Hepatocyte (in vitro differentiated cells): ENCODE measurements at regions not wholly inside any gene's neighbourhood (a gene's known extent, or its start where the extent isn't known, plus 50 kb on each side); places are given as distances from the start of the nearest gene placed in this dataset.

Source experiments
- DNase-seq: peaks from one replicate; pipeline ENCODE4 v3.0.0-alpha.2; 2016; ENCODE audit warnings: low spot score
- H2AFZ ChIP-seq: fragments of 200-600 bp; sonication (generic); 2 replicates; pipeline ENCODE4 v1.6.0; 2016; ENCODE audit warnings: antibody characterized with exemption, mild to moderate bottlenecking
- H3K27ac ChIP-seq: fragments of 200-600 bp; sonication (generic); 2 replicates; pipeline ENCODE4 v1.5.1; 2016; ENCODE audit warnings: mild to moderate bottlenecking
- H3K27me3 ChIP-seq: fragments of 200-600 bp; sonication (generic); 2 replicates; pipeline ENCODE4 v1.6.1; 2016
- H3K36me3 ChIP-seq: fragments of 200-600 bp; sonication (generic); replicated peaks from 2 replicates; pipeline ENCODE4 v1.5.1; 2016; ENCODE audit warnings: low read depth; ENCODE audit not compliant: insufficient read depth
- H3K4me1 ChIP-seq: fragments of 200-600 bp; sonication (generic); 2 replicates; pipeline ENCODE4 v1.5.1; 2016; ENCODE audit warnings: mild to moderate bottlenecking, moderate library complexity; ENCODE audit not compliant: insufficient read depth
- H3K4me2 ChIP-seq: fragments of 200-600 bp; sonication (generic); 2 replicates; pipeline ENCODE4 v1.6.0; 2016
- H3K4me3 ChIP-seq: fragments of 200-600 bp; sonication (generic); 2 replicates; pipeline ENCODE4 v1.5.1; 2016; ENCODE audit warnings: mild to moderate bottlenecking
- H3K79me2 ChIP-seq: fragments of 200-600 bp; sonication (generic); 2 replicates; pipeline ENCODE4 v1.6.0; 2017; ENCODE audit warnings: mild to moderate bottlenecking
- H3K9me2 ChIP-seq: fragments of 200-600 bp; sonication (generic); replicated peaks from 2 replicates; pipeline ENCODE4 v1.6.0; 2017; ENCODE audit warnings: mild to moderate bottlenecking; ENCODE audit not compliant: insufficient read depth
- H3K9me3 ChIP-seq: fragments of 200-600 bp; sonication (generic); 2 replicates; pipeline ENCODE4 v1.5.1; 2016; ENCODE audit warnings: low read depth, mild to moderate bottlenecking
- H4K20me1 ChIP-seq: fragments of 200-600 bp; sonication (generic); 2 replicates; pipeline ENCODE4 v1.6.0; 2016; ENCODE audit warnings: mild to moderate bottlenecking; ENCODE audit not compliant: insufficient read depth, poor library complexity, severe bottlenecking
- CTCF ChIP-seq: fragments of 200-600 bp; sonication (generic); IDR thresholded peaks from 2 replicates; pipeline ENCODE4 v1.5.1; 2016; ENCODE audit warnings: antibody characterized with exemption, mild to moderate bottlenecking; ENCODE audit not compliant: poor library complexity
- EZH2 ChIP-seq: fragments of 200-600 bp; sonication (generic); IDR thresholded peaks from 2 replicates; pipeline ENCODE4 v1.6.1; 2016; ENCODE audit warnings: antibody characterized with exemption, mild to moderate bottlenecking, borderline replicate concordance
- EZH2phosphoT487 ChIP-seq: fragments of 200-600 bp; sonication (generic); IDR thresholded peaks from one replicate; pipeline ENCODE4 v1.6.1; 2018; ENCODE audit warnings: antibody characterized with exemption, mild to moderate bottlenecking, low read depth, moderate library complexity; ENCODE audit not compliant: unreplicated experiment, severe bottlenecking
- WGBS: methylation state at CpG from one replicate; pipeline ENCODE4 v1.1.6; 2016; ENCODE audit warnings: low lambda C conversion rate; ENCODE audit errors: missing lambda C conversion rate; 5-methylcytosine and 5-hydroxymethylcytosine counted together

GRCh38 chr1:55347041-55347440, 131.9 kb upstream of the USP24 start:
- no peak overlapping the region for H3K4me3 ChIP-seq
- no peaks in the 10 kb centered on the region for H3K9me2 ChIP-seq
- no peak overlapping the region for H2AFZ ChIP-seq
- H3K4me2 ChIP-seq, result no peak overlapping the region
- H3K4me1 ChIP-seq, result no peaks in the 10 kb centered on the region
- no peaks in the 10 kb centered on the region for H3K36me3 ChIP-seq
- DNase-seq, result no peak
- no peaks in the 10 kb centered on the region for H3K79me2 ChIP-seq
- no peak overlapping the region for H3K27ac ChIP-seq
- TF ChIP-seq EZH2phosphoT487, result no peak
- TF ChIP-seq EZH2, result no peak
- TF ChIP-seq CTCF, result no peak
- WGBS, result 92% methylated on average over 2 of the region's 2 CpGs
- H4K20me1 ChIP-seq, result no peaks in the 10 kb centered on the region
- H3K27me3 ChIP-seq, result no peaks in the 10 kb centered on the region
- no peaks in the 10 kb centered on the region for H3K9me3 ChIP-seq

- no peaks in the 10 kb centered on the region for H3K36me3 ChIP-seq
- H3K79me2 ChIP-seq, result no peaks in the 10 kb centered on the region
- no peaks in the 10 kb centered on the region for H3K4me1 ChIP-seq
- 94% methylated on average over 1 of the region's 1 CpG for WGBS
- no peak overlapping the region for H2AFZ ChIP-seq
- H3K4me2 ChIP-seq, result no peak overlapping the region
- H3K27me3 ChIP-seq, result no peaks in the 10 kb centered on the region
- TF ChIP-seq EZH2phosphoT487, result no peak
- no peak for DNase-seq
- H3K27ac ChIP-seq, result no peak overlapping the region
- H3K4me3 ChIP-seq, result no peak overlapping the region
- H3K9me2 ChIP-seq, result no peaks in the 10 kb centered on the region
- no peaks in the 10 kb centered on the region for H4K20me1 ChIP-seq
- H3K9me3 ChIP-seq, result no peaks in the 10 kb centered on the region
These were observed 131.4 kb upstream of the USP24 start for GRCh38 chr1:55346586-55346985.

- no peaks in the 10 kb centered on the region for H3K4me1 ChIP-seq
- 95% methylated on average over 4 of the region's 4 CpGs for WGBS
- H3K36me3 ChIP-seq, result no peaks in the 10 kb centered on the region
- no peaks in the 10 kb centered on the region for H3K27me3 ChIP-seq
- H3K27ac ChIP-seq, result no peak overlapping the region
- no peaks in the 10 kb centered on the region for H3K9me2 ChIP-seq
- no peak overlapping the region for H2AFZ ChIP-seq
- DNase-seq, result no peak
- TF ChIP-seq CTCF (no peak), EZH2phosphoT487 (no peak), EZH2 (no peak)
- no peaks in the 10 kb centered on the region for H4K20me1 ChIP-seq
- H3K9me3 ChIP-seq, result no peaks in the 10 kb centered on the region
- no peak overlapping the region for H3K4me3 ChIP-seq
- no peaks in the 10 kb centered on the region for H3K79me2 ChIP-seq
- no peak overlapping the region for H3K4me2 ChIP-seq
These were observed 124.5 kb upstream of the USP24 start for GRCh38 chr1:55339681-55340080.

- no peaks in the 10 kb centered on the region for H3K4me1 ChIP-seq
- H3K27ac ChIP-seq, result no peak overlapping the region
- no peak overlapping the region for H3K4me3 ChIP-seq
- WGBS, result 69% methylated on average over 3 of the region's 3 CpGs
- H3K36me3 ChIP-seq, result no peaks in the 10 kb centered on the region
- H3K27me3 ChIP-seq, result no peaks in the 10 kb centered on the region
- H3K79me2 ChIP-seq, result no peaks in the 10 kb centered on the region
- no peaks in the 10 kb centered on the region for H4K20me1 ChIP-seq
- H3K9me2 ChIP-seq, result no peaks in the 10 kb centered on the region
- H2AFZ ChIP-seq, result no peak overlapping the region
- no peaks in the 10 kb centered on the region for H3K9me3 ChIP-seq
- no peak for TF ChIP-seq CTCF
- no peak for TF ChIP-seq EZH2phosphoT487
- H3K4me2 ChIP-seq, result no peak overlapping the region
- no peak for DNase-seq
These were observed 123.3 kb upstream of the USP24 start for GRCh38 chr1:55338448-55338820.
